PFSK-1 (cell line): ENCODE measurements at regions not wholly inside any gene's neighbourhood (a gene's known extent, or its start where the extent isn't known, plus 50 kb on each side); places are given as distances from the start of the nearest gene placed in this dataset.

Source experiments
- FOXP2 ChIP-seq: optimal IDR thresholded peaks from 2 replicates; pipeline ENCODE3; 2011; ENCODE audit warnings: borderline replicate concordance, control low read depth, inconsistent platforms; ENCODE audit not compliant: insufficient read depth; ENCODE audit errors: extremely low read length, extremely low read depth
- POLR2AphosphoS5 ChIP-seq: IDR thresholded peaks from 2 replicates; pipeline ENCODE4 v1.6.1; 2012; ENCODE audit warnings: low read depth, mild to moderate bottlenecking, control low read depth, low read length, moderate library complexity
- REST ChIP-seq, 2 experiments: IDR thresholded peaks; 2 replicates each; pipeline versions ENCODE4 v1.6.1 to v1.8.0; 2011 to 2012; ENCODE audit warnings: low read depth in 2 of 2, low read length in 2 of 2, control low read depth in 1 of 2, inconsistent platforms in 1 of 2, mild to moderate bottlenecking in 1 of 2, moderate library complexity in 1 of 2; ENCODE audit not compliant: insufficient read depth in 1 of 2
- SIN3A ChIP-seq: IDR thresholded peaks from 2 replicates; pipeline ENCODE4 v1.6.1; 2012; ENCODE audit warnings: mild to moderate bottlenecking, low read length, moderate library complexity, borderline replicate concordance; ENCODE audit not compliant: insufficient read depth
- TAF1 ChIP-seq: IDR thresholded peaks from 2 replicates; pipeline ENCODE4 v1.6.1; 2012; ENCODE audit warnings: low read length, control low read depth, borderline replicate concordance; ENCODE audit not compliant: insufficient read depth

DNA sequence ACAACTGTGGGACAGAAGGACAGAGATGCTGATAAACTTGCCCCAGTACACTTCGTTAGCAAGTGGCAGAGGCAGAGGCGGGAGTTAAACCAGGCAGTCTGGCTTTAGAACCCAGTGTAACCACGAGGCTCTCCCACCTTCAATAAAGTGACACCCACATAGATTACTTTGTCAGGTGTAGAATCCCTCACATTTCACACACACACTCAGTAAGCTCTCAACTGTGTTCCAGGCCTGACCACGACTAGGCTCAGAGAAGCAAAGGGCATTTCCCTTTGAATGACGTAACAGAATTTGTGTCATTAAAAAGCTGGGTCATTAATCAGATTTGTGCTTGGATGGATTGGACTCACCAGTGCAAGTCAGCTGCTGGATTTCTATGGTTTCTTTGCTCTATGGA lies 118.3 kb upstream of the RCN1 start:
- TF ChIP-seq POLR2AphosphoS5 (no peak), SIN3A (no peak), FOXP2 (no peak), TAF1 (no peak), REST (IDR thresholded peaks at IDR 0.05; ENCODE audit: insufficient read depth in 1 of 2, low read depth in 2 of 2, low read length in 2 of 2) (no peak)
